ENCODE measurements at regions not wholly inside any gene's neighbourhood (a gene's known extent, or its start where the extent isn't known, plus 50 kb on each side); places are given as distances from the start of the nearest gene placed in this dataset.

DNA sequence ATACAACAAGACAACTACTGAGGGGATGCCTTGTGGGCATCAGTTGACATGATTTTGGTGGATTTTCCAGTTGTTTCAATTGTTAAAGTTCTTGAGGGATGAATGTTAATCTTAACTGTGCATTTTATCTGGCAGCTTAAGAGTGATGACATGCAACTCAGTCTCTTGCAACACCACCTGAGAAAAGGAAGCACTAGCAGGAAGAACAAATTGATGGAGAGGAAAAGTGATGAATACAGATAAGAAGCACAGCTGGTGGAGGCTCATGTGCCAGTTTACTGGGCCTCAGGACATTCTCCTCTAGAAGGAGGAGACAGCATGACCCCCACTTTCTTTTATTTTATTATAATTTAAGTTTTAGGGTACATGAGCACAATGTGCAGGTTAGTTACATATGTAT lies 341.3 kb upstream of the RBMY1B start:
- DNase-seq (ENCODE audit: low read depth in 3 of 3, low spot score in 1 of 3): no peak

DNA sequence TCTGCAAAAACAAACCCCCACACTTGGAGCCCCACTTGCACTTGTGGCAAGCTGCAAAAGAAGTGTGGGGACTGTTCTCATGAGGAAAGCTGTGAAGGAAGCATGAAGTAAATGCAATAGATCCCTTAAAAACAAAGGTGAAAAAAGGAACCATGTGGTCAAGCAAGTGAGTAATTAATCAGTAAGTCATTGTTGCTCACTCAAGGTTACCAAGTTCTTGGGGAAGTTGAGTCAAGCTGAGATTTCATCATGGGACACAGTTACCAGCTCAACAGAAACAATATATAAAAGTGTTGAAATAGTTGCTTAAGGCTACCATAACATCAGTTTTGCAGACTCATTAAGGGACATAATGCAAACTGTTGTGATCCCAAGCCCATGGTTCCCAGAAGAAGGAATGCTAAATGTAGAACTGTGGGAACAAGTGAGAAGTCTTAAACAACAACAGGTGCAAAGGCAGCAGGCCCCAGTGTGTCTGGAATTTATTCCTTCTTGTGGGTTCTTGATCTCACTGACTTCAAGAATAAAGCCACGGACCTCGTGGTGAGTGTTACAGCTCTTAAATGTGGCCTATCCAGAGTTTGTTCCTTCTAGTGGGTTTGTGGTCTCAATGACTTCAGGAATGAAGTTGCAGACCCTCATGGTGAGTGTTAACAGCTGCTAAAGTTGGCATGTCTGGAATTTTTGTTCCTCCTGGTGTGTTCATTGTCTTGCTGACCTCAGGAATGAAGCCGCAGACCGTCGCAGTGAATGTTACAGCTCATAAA lies 336.3 kb upstream of the RBMY1B start:
- no peak for DNase-seq (ENCODE audit: low read depth in 3 of 3, low spot score in 1 of 3)

DNA sequence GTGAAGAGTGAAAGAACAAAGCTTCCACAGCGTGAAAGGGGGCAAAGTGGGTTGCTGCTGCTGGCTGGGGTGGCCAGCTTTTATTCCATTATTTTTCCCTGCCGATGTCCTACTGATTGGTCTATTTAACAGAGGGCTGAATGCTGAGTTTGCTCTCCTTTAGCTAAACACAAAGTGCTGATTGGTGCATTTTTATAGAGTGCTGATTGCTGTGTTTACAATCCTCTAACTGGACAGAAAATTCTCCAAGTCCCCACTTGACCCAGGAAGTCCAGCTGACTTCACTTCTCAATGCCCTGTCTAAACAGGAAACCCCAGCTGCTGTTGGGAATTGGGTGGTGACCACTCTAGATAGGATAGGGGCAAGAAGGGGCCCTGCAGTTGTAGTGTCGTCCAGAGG lies 335.6 kb upstream of the RBMY1B start:
- no peak for DNase-seq (ENCODE audit: low read depth in 3 of 3, low spot score in 1 of 3)

DNA sequence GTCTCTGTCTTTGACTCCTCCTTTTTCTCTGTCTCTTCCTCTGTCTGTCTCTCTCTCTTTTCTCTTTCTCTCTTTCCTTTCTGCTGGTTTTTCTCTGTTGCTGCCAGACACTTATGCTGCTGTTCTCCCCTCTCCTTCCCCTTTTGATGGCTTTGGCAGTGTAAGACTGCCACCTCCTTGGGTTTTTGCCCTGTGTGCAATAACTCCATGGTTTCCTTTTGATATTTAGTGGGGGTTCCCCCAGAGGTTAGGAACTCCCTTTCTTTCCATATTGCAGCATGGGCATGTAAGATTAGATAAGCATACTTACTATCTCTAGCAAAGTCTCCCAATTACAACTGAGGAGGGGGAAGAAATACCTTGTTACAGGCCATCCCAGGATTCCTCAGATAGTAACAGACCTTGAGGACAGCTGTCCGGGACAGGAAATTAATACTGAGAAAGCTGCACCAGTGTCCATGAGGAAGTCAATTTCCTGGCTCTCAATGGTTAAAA lies 333.8 kb upstream of the RBMY1B start:
- DNase-seq (ENCODE audit: low read depth in 3 of 3, low spot score in 1 of 3): no peak

DNA sequence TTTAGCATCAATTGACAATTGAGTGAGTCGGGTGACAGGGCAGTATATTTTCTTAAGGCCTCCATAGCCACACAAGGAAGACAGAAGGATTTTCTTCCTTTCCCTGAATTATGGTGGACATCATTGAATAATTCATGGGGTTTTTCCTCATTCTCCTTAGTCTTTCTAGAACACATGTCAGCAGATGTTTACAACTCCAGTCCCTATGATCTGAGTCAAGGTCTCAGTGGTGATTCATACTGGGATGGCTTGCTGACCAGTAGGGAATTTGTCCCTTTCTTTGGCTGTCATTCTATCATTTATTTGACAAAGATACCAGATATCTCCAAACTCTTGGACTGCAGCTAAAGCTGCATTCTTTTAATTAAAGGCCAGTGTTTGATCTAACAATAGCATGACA lies 332.9 kb upstream of the RBMY1B start:
- DNase-seq (ENCODE audit: low read depth in 3 of 3, low spot score in 1 of 3): no peak

DNA sequence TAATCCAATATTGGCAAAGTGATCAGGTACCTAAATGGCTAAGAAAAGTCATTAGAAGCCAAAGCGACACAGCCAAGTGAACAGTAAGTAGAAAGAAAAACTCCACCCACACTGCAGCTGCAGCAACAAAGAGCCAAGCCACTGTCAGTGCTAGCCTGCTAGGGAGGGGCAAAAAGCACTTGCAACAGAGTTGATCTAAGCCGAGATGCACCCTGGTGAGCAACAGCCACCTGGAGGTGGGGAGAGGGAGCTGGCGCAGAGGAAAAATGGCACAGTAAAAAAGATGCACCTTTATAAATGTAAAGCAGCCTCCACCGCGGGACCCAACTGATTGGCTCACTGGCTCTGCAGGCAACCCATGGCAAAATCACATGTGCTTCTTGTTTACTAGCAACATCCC lies 330.2 kb upstream of the RBMY1B start:
- peak in 1 of 3 donors; percentile 2 for DNase-seq (ENCODE audit: low read depth in 3 of 3, low spot score in 1 of 3)

DNA sequence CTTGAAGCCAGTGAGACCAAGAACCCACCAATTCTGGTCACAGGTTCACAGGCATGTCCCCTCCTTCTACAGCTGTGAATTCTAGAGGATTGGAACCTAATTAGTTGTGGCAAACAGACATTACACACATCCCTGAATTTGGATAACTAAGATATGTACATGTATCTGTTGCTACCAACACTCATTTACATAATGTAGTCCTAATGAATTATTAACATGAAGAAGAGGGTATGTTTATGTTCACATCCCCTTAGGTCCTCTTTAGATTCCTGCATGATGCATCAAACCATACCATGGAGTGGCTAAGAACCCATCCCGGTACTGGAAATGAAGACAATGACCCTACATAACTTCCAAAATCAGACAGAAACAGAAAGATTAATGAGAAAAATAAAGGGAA lies 326.9 kb upstream of the RBMY1B start:
- no peak for DNase-seq (ENCODE audit: low read depth in 3 of 3, low spot score in 1 of 3)

DNA sequence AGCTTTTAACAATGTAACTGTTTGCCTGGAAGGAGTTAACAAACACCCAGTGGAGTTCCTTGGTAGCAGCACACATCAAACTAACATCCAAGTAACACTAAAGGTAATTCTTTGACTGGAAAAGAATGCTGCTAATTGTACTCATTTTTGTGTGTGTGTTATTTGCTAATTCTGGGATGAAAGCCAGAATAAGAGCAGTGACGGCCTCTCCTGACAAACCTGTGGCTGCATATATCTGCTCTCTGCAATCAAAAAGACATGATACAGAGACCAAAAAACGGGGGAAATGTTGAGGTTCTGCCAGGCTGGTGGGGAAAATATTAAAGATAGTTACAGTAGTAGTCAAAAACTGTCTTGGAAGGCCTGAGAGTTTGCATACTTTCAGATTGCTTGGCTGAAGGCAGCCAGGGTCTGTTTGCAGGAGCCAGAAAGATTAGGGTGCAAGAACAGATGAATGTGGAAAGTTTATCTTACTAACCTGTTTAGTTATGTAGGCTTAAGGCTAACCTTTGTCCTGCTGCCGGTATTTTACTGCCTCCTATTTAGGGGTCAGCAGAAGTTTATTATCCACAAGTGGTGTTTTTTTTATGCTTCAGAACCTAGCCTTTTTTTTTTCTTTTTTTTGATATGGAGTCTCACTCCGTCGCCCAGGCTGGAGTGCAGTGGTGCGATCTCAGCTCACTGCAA lies 325.6 kb upstream of the RBMY1B start:
- DNase-seq (ENCODE audit: low read depth in 3 of 3, low spot score in 1 of 3): no peak

DNA sequence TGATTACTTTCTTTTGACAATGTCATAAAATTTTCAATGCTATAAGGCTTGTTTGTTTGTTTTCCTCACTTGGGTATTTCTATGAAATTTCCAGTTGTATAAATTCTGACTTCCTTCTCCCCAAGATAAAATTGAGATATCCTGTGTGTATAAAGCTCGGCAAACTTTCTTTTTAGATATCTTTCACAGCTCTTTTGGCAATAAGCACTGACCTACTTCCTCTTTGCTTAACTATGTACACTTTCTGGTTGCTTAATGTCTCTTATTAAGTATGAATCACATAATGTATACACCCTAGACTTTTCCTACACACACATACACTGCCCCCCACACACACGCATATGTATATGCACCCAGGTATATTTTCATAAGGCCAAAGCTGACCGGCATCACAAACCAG lies 318.4 kb upstream of the RBMY1B start:
- no peak for DNase-seq (ENCODE audit: low read depth in 3 of 3, low spot score in 1 of 3)

DNA sequence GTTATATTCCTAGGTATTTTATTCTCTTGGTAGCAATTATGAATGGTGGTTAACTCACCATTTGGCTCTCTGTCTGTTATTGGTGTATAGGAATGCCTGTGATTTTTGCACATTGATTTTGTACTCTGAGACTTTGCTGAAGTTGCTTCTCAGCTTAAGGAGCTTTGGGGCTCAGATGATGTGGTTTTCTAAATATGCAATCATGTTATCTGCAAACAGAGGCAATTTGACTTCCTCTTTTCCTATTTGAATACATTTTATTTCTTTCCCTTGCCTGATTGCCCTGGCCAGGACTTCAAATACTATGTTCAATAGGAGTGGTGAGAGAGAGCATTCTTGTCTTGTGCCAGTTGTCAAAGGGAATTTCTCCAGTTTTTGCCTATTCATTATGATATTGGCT lies 310.9 kb upstream of the RBMY1B start:
- no peak for DNase-seq (ENCODE audit: low read depth in 3 of 3, low spot score in 1 of 3)

DNA sequence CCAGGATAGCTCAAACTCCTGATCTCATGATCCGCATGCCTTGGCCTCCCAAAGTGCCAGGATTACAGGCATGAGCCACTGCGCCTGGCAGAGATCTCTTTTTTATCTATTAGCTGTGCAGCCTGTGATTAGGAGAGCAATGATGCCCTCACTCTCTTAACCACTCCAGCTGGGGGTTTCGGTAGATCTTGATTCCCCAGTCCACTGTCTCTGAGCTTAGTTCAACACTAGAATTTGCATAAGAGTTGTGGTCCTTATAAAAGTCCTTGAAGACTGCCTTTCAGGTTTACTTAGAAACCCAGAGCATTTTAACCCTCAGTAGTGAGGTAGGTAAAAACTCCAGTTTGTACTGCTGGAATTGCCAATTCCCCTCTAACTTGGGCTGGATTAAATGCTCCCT lies 283.3 kb upstream of the RBMY1B start:
- DNase-seq (ENCODE audit: low read depth in 3 of 3, low spot score in 1 of 3): no peak

DNA sequence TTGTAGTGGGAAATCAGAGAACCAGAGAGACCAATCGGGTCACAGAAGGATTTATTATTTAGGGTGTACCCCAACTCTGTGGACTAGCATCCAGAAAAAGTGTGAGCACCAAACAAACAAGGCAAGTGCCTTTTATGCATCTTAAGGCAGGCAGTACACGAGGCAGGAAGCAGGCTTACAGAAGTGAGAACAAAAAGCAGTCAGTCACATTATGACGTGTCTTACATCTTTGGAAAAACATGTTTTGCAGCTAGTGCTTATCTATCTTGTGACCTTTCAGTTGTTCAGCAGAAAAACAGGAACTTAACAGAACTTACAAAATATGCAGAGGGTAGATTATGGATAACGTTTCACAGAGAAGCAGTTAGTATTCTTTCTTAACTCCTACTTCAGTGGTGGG lies 270.9 kb upstream of the RBMY1B start:
- no peak for DNase-seq (ENCODE audit: low read depth in 3 of 3, low spot score in 1 of 3)

DNA sequence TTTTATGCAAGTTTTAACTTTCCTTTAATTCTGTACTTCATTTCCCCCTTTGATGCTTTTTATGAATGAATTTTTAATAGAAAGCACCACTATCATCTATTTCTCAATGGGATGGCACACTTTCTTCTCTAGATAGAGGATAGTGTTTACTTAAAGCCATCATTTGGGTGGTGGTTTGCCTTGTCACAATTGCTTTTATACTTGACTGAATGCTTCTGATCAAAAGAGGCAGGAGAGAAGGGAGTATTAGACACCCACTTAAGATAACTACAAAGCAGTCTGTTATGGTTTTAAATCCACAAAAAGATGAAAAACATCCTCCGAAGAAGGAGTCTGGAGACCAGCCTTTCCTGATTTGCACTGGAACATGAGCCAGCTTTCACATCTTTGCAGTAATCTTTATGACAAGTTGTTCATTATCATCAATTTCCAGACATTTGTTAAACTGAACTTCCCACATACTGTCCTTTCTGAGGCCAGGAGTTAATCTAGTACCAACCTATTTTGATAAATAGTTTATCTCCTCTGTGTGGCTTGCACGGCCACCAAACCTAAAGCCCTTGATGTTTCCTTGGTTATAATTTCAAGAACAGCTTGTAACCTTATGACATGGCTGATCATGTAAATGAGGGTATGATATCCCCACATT lies 270.4 kb upstream of the RBMY1B start:
- no peak for DNase-seq (ENCODE audit: low read depth in 3 of 3, low spot score in 1 of 3)

DNA sequence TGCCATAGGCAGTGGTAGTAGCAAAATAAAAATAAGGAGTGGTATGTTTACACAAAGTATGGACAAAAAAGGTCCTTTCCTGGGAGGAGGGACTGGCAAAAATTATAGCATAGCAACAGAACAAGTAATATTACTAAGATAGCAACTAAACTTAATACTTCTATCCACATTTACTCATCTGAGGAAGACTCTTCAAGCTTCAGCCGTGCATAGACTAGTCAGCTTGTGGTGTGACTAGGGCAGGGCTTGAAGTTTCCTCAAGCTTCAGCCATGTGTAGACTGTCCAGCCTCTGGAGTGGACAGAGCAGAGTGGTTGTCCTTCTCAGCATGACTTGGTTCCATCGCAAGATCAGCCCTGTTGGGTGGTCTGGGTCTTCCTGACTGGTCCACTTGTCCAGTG lies 268.3 kb upstream of the RBMY1B start:
- no peak for DNase-seq (ENCODE audit: low read depth in 3 of 3, low spot score in 1 of 3)

DNA sequence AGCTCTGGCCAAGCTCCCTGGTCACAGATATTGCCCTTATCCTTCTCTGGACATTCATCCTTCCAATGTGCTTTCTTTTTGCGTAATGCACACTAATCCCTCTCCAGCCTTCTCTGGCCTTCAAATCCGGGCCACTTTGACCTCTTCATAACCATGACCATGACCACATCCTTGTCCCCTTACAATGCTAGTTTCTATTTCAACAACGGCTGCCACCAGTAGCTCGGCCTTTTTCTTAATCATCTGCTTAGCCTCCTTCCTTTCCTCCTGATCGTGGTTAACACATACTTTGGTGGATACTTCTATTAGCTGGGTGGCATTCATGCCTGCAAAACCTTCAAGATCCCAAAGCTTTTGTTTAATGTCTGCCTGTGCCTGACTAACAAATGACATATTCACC lies 264.4 kb upstream of the RBMY1B start:
- no peak for DNase-seq (ENCODE audit: low read depth in 3 of 3, low spot score in 1 of 3)

DNA sequence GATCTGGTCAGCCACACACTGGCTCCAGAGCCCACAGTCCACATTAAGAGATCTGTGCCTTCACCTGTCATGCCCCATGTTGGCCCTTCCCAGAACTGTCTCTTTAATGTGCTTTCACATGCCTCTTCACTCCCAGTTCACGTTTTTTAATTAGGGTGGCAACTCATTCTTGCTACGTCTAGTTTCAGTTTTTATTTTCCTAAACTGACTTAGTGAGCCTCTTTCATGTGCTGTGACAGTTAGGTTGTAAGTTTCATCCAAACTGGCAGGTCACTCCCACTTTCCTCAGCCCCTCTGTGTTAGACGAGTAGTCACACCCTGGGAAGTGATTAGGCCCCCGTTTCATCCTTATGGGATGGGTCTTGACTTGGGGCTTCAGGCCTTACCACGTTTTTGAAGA lies 262.5 kb upstream of the RBMY1B start:
- DNase-seq (ENCODE audit: low read depth in 3 of 3, low spot score in 1 of 3): no peak

DNA sequence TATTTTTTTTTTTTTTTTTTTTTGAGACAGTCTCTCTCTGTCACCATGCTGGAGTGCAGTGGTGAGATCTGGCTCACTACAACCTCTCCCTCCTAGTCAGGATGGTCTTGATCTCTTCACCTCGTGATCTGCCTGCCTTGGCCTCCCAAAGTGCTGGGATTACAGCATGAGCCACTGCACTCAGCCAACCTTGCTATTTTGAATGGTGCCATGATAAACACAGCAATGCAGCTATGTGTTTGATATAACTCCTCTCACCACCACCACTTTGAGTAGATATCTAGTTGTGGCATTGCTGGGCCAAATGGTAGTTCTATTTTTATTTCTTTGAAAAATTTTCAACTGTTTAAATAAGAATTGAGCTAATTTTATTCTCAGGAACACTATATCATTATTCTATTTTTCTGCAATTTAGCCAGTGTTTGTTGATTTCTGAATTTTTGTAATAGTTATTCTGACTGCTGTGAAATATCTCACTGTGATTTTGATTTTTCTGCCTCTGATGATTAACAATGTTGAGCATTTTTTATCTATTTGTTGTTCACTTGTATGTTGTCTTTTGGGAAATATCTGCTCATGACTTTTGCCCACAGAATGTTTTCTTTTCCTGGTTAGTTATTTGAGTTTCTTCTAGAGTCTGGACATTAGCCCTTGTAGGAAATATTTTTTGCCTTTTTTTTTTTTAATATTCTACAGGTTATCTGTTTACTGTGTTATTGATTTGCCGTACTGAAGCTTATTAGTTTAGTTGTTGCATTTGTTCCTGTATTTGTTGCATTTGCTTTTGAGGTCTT lies 257.5 kb upstream of the RBMY1B start:
- DNase-seq (ENCODE audit: low read depth in 3 of 3, low spot score in 1 of 3): no peak

DNA sequence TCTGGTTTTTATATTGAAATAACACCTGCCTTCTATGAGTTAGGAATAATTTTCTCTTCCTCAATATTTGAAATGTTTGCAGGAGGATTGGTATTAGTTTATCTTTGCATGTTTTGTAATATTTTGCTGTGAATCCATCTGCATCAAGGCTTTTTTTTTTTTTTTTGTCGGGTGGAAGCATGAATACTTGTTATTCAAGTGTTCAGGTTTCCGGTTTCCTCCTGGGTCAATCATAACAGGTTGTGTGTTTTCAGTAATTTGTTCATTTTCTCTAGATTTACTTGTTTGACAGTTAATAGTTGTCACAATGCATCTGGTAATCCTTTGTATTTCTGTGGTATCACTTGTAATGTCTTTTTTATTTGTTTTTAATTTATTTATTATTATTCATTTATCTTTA lies 256.7 kb upstream of the RBMY1B start:
- no peak for DNase-seq (ENCODE audit: low read depth in 3 of 3, low spot score in 1 of 3)

DNA sequence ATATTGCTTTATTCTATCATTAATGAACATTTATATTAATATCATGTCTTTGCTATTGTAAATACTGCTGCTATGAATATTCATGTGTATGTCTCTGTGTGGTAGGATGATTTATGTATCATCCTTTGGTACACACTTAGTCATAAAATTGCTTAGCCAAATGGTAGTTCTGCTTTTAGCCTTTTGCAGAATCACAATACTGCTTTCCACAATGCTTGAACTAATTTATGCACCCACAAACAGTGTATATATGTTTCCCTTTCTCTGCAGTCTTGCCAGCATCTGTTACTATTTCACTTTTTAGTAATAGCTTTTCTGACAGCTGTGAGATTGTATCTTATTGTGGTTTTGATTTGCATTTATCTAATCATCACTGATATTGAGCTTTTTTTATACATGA lies 254.3 kb upstream of the RBMY1B start:
- DNase-seq (ENCODE audit: low read depth in 3 of 3, low spot score in 1 of 3): no peak

DNA sequence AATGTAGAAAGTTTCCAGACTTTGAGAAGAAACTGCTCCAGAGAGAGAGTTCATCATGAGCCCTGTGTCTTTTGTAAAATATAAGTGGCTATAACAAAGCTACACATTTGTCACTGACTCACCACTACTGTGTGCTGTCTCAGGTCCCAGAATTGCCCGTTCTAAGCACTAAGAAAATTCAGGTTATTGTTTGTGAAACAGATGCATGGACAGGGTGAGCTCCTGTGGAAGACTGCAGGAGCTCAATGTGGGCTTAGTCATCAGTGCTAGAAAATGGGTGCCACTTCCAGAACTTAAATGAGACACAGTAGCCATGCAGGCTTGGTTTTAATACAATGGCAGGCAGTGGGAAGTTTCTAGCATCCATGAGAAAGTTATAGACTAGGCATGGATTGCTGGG lies 251.4 kb upstream of the RBMY1B start:
- DNase-seq (ENCODE audit: low read depth in 3 of 3, low spot score in 1 of 3): no peak

DNA sequence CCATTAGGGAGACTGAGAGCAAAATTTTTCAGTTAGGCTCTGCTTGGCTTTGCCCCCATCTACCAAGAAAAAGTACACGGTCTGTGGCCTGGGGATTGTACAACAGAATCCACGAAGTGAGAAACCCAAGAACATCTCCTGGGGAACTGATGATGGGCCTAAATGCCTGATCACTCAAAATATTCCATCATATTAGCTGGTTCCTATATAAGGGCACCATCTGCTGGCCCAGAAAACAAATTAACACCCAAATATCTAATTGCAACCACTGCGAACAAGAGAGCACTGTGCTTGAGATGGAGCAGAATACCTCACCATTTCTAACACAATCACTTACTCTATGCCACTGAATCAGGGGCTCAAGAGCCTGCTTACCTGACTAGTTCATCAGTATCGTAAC lies 250.8 kb upstream of the RBMY1B start:
- DNase-seq (ENCODE audit: low read depth in 3 of 3, low spot score in 1 of 3): no peak

DNA sequence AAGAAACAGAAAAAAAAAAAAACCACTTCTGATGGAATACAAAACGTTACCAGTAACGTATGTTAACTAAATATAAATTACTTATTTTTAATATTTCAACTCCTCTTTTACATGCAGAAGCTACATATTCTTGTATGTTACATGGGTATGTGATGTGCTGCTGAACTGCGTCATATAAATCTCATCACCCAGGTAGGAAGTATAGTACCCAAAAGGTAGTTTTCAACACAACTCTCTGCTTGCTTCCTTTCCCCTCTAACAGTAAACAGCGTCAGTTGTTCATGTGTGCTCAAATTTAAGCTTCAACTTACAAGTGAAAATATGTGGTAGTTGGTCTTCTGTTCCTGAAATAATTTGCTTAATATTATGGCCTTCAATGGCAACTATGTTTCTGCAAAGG lies 250.0 kb upstream of the RBMY1B start:
- no peak for DNase-seq (ENCODE audit: low read depth in 3 of 3, low spot score in 1 of 3)

Data from stimulated activated CD4-positive, alpha-beta T cell treated with anti-CD3 and anti-CD28 coated beads, TNF-alpha, amount 100 ng/mL, for 1 hour (primary cell).